HG03520 (cell line): ENCODE measurements at regions not wholly inside any gene's neighbourhood (a gene's known extent, or its start where the extent isn't known, plus 50 kb on each side); places are given as distances from the start of the nearest gene placed in this dataset.

ENCODE experiments used
- ATAC-seq: cut with Tn5 transposase; IDR thresholded peaks from one replicate; pipeline ENCODE4 v1.9.1; 2021; ENCODE audit warnings: mild to moderate bottlenecking, moderate library complexity; ENCODE audit not compliant: unreplicated experiment

DNA sequence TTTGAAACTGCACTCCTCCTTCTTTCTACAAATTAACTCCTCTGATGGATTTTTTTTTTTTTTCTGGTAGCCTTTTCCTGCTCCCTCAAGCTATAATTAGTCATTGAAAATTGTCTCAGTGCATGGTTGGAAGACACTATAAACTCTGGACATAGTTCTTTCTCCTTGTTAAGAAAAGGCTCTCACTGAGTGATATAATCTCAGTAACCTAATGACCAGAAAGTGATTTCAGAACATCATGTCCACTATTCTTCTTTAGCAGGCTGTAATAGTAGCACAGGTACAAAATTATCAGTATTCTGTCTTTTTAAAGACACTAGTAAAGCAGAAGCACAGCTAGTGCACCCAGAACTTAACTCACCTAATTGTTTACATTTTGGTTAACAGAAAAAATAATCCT lies 752.6 kb upstream of the PHF14 start:
- ATAC-seq: no peak

DNA sequence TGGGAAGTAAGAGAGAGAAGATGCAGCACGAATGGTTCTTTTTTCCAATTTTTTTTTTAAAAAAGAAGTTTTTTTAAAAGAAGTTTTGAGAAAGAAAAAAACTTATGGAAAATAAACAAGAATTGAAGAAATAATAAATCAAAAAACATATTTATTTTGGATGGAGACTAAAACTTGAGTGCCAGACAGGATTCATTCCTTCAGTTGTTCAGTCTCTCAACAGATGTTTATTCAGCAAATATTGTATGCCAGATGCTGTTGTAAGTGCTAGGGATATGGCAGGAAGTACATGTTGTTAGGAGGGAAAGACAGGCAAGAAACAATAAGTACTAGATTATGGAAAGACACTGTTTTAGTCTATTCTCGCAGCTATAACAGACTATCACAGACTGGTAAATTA lies 750.7 kb upstream of the PHF14 start:
- no peak for ATAC-seq

DNA sequence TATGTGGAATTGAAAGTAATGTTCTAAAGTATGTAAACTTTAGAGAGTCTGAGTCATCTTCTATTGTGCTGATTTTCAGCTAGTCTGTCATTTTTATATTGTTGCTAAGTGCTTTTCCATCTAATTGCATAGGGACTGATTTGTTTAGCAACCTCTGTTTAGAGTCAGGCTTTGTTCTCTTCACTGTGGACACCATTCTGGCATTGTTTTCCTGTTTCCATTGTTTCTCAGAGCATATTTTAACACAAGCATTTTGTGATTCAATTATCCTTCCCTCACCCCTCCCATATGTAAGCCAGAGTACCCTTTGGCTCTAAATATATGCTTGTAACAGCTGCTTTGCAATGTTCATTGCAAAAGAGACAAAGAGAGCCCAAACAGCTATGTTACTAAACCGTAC lies 748.4 kb upstream of the PHF14 start:
- no peak for ATAC-seq

DNA sequence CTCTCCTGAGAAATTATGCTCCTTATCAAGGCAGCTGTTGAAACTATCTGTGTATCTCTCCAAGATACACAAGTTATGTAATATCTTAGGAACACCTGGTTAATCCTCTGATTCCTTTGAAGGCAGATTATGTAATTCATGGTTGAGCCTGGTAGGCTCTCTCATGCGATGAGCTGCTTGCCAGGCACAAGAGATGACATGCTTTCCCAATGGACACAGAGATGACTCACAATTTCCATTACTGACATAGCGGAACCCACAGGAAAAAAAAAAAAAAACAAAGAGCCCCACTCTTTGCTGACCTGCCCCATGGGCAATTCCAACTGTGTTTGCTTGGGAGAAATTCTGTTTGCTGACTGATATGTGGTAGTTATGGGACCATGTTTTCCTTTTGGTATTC lies 736.4 kb upstream of the PHF14 start:
- ATAC-seq: no peak

DNA sequence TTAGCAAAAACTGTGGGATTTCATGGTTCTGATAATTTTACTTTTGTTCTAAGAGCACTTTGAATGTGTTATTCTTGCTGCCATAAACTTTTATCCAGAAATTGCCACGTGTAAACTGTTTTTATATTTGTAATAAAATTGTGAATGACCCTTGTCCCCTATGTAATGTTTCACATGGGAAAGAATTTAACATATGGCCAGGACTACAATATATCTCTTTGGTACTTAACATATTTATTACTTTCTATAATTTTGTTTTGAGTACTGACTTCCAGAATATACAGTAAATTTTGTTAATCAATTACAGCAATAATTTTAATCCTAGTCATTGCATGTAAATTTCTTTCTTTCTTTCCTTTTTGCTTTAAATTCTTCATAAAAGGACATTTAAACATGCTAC lies 735.0 kb upstream of the PHF14 start:
- no peak for ATAC-seq

DNA sequence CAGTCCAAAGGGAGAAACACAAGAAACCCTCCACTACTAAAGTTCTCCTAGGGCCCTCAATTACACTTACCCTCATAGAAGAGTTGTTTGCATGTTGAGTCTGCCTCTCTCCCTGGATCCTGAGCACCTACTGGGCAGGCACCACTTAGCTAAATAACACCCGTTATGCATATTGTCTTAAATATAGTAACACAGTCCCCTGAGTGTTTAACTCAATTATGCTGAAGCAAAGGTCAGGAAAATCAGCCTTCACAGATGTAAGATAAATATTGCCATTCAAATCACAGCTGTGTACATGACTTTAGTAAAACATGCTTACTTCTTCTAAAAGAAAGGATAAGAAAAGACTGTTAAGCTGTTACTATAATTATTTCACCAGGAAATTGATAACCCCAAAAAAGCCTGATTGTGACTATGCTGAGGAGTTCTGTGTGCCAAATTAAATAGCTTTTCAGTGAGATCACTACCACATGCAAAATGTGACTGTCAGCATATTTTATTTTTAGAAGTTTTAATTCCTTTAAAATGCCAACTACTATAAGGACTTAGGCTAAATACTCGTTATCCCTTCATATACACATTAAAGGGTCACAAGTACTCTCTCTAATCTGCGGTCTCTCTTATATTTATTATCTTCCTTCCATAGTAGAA lies 733.9 kb upstream of the PHF14 start:
- no peak for ATAC-seq

DNA sequence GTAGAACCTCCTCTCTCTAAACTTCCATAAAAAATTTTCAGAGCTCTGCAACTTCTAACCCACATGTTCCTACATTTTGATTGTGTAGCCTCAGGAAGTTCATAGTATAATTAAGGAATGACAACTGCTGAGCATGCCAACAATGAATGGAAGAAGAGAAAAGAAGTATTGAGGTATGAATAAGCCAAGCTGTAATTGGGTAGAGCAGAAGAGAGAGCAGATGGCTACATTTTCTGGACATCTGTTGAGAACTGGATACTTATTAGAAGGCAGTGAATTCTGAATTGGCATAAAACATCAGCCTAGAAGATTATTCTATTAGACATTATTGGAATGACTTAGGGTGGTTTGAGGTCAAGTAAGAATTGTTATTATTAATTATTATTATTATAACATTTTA lies 728.3 kb upstream of the PHF14 start:
- ATAC-seq: no peak

DNA sequence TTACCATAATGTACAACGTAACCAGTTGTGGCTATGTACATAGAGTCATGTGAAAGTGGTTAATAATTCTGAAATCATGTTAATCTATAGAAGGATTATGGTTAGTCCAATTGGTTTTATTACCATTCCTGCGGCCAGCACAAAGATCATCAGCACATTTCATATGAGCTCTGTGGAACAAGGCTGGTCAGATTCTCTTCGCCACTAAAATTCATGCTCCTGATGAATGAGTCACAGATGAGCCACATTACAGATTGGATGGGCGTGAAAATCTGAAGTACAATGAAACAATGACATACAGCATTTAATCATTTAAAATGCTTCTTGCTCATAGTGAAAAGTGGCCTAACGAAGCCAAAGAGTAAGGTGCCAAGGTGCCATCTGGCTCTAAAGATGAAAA lies 716.2 kb upstream of the PHF14 start:
- no peak for ATAC-seq

DNA sequence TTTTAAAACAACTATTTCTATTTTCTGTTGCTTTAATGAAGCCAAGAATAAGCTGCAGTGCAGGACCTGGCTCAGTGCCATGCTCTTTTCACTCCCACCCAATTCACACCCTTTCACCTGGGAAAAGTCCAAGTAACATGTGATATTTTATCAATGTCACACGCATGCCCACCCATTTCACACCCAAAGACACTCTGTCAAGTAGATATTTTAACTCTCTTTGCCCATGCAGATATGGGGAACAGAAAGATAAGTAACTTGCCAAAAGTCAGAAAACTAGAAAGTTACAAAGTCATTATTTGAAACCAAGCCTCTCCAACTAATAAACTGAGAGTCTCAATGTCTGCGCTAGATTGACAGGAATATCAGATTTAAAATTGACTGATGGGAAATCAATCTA lies 706.7 kb upstream of the PHF14 start:
- no peak for ATAC-seq

DNA sequence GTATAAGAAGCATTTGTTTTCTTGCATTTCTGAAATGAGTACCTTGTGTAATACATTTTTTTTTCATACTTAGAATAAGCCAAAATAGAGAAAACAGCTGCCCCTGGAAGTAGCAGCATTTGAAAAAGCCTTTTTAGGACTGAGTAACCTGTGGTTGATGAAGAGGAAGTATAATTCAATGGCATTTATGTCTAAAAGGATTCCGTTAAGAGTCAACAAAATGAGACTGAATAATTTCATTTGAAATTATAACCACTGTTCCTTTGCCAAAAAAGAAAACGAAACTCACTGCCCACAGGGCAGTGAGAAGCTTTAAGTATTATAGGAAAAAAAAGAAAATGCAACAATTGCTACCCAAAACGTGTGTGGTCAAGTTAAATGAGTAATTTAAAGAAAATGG lies 705.6 kb upstream of the PHF14 start:
- no peak for ATAC-seq

DNA sequence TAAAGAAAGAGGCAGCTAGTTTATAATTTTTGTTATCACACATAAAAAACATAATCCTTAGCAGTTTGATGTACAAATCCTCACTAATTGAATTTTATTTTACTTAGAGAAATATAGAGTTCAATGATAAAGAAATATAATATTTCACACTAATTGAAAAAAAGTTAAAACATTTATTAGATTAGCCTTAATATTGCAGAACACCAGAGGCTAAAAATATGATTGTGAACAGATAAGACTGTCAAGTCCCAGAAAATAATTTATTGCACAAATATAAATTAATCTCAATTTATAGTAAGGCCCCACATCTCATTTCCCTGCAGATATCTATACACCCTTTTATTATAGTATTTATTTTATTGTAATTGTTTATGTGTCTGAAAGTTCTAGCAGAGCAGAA lies 690.8 kb upstream of the PHF14 start:
- no peak for ATAC-seq

DNA sequence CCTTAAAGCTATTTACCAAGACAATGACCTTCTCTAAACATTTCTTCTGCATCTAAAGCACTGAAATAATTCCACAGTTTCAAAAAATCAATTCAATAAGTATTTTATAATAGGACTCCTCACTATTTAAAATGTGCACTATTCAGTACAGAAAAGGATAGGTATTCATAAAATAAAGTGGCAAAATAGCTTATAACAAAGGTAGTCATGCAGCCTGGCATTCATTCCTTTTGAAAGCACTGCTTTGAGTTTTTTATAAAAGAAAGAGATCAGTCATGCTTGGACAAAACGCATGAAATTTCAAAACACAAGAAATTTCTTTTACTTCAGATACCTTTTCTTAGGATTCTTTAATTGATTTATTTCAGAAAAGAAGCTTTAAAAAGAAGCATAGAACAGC lies 689.7 kb upstream of the PHF14 start:
- ATAC-seq: no peak

DNA sequence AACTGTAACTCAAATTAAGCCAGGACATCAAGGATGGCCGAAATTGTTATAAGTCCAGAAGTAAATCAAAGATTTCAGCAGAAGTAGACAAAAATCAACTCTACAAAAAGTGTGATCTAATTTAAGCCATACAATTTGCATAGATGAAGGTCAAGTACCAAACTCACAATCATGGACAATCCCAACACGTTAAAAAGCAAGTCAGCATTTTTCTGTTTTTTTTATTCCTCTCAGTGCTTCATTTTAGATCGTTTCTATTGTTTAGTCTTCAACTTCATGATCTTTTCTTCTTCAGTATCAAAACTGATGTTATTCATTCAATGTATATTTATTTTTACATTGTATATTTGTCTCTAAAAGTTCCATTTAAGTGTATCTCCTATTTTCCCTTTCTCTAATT lies 674.3 kb upstream of the PHF14 start:
- no peak for ATAC-seq

DNA sequence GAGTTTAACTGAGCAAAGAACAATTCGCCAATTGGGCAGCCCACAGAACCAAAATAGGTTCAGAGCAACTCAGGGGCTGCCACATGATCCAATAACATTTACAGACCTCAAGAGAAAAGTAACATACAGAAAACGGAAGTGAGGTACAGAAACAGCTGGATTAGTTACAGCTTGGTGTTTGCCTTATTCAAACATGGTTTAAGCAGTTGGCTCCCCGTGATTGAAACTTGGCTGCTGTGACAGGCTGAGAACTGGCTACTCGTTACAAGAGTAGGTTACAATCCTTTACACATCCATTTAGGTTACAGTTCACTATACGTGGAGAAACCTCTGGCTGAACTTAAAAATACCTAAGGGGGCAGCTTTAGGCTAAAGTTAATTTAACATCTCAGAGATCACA lies 673.1 kb upstream of the PHF14 start:
- ATAC-seq: no peak

DNA sequence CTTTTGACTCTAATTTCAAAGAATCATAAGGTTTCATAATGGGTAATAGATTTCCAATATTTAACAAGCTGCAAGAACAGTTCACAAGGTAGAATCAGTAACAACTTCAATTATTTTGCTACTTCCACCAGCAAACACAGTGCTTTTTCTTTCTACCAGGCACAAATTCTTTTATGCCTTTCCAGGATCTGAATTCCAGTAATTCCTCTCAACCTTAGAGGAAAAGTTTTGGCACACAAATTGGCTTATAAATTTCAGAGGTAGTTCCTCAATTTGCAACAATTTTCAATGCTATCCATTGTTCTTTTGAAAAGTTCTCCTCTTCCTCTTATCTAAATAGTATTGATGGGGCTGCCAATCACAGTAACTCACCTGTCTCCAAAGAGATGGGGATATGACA lies 665.4 kb upstream of the PHF14 start:
- ATAC-seq: no peak

DNA sequence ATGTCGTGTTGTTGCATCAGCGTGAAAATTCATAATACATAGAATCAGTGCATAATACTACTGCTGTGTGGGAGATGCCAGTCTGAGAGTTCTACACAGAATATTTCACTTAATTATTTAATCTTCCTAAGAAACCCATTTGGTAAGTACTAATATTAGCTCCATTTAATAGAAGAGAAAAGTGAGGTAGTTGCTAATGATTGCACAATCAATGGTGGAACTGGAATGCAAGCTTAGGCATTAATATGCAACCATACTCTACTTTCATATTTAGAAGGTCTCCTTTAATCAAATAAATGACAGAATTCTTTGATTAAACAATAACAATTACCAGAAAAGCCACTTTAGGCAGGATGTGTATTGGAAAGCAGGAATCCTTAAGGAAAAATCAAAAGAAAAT lies 660.7 kb upstream of the PHF14 start:
- ATAC-seq: no peak

DNA sequence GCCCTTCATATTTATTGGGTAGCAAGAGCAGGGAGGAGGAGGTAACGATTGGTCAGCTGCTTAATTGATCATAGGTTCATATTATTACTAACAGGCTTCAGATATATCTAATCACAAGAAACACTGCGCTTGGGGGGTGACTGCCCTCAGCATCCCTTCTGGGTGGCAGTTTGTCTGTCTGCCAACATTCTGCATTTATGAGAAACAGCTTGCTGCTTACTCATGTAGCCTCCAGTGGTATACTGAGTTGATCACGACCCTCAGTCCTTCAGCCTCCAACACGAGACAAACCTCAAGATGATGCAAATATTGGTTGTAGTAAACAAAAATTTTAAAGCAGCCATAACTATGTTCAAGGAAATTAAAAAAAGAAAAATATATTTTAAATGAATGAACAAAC lies 657.8 kb upstream of the PHF14 start:
- no peak for ATAC-seq

DNA sequence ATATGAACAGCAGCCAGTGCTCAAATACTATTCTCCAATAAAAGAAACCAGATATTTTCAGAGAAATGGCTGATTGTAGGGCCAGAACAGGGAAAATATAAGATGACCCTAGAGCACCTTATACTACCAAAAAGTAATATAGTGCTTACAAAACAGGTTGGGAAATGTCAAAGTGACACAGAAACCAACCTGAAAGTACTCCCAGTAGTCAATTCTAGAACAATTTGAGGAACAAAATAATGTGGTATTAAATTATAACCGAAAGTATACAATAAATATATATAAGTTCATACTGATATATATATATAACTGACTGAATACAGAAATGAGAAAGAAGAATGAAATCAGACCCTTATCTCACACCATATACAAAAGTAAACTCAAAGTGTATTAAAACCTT lies 657.2 kb upstream of the PHF14 start:
- ATAC-seq: no peak

DNA sequence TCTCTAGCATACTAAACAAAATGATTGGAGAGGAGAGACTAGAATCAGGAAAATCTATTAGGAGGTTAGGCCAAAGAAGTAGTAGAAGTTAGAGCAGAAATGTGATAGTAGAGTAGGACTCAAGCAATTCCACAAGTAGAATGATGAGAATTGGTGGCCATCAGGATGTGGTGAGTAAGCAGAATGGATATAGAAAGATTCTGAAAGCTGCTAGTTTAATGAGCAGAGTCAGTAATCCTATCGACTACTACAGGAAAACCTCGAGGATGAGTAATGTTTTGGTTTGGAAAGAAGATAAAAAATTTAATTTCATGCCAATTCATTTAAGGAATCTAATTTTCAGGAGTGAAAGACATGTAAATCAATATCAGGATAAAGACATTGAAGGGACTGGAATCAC lies 648.3 kb upstream of the PHF14 start:
- no peak for ATAC-seq

DNA sequence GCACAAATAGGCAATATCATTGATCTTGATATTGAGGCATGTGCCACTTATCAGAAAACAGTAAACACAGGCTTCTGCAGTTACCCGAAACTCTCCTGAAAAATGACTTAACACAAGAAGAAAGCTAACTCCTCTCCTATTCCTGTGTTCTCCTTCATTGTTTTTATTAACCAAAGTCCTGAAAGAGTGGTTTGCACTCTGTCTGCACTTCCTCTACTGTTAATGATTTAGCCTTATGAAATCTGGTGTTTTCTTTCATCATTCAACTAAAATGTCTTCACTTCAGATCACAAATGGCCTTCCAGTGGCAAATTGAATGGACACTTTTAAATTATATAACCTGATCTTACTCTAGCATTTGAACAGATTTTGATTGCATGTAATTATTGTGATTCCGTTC lies 630.6 kb upstream of the PHF14 start:
- ATAC-seq: no peak

DNA sequence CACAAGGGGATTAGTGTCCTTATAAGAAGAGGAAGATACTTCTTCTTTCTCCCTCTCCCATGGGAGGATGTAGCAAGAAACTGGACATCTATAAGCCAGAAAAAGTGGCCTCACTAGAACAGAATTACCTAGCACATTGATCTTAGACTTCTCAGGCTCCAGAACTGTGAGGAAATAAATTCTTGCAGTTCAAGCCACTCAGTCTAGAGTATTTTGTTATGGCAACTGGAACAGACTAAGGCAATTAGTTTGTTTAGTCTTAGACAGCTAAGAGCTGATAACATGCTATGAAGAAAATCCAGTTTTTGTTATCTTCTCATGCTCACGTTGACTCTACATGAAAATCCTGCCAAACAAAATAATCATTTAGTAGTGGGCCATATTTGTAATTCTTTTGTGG lies 627.6 kb upstream of the PHF14 start:
- ATAC-seq: no peak

DNA sequence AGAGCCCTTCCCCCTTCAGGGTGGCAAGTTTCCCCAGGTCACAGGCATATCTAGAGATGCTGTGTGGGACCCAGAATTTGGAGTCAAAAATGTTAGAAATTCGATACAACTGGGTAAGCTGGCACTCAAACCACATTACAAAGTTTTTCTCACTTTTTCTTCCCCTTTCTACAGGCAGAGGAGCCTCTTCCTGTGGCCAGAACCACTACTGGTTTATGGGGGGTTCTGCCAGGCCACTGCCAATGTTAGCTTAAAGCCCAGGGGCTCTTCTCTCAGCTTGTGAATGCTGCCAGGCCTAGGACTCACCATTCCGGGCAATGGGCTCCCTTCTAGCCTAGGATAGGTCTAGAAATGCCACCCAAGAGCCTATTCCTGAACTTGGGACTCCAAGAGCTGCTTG lies 617.9 kb upstream of the PHF14 start:
- ATAC-seq: no peak

DNA sequence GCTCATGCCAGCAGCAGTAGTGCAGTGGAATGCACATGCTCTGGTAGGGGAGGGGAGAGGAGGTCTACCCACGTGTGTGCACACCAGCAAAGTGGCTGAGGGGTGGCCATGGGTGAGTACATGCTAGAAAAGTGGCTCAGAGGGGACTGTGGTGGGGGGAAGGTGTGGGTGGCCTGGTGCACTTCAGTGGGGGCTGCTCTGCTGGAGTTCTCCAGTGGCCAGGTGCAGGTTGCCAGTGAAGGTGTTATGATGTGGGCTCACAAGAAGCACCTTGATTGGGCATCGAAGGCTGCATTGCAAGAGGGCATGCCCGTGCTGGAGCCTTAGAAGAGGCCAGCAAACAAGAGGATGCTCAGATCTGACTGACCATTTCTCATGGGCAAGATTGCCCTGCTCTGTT lies 613.6 kb upstream of the PHF14 start:
- ATAC-seq: no peak

DNA sequence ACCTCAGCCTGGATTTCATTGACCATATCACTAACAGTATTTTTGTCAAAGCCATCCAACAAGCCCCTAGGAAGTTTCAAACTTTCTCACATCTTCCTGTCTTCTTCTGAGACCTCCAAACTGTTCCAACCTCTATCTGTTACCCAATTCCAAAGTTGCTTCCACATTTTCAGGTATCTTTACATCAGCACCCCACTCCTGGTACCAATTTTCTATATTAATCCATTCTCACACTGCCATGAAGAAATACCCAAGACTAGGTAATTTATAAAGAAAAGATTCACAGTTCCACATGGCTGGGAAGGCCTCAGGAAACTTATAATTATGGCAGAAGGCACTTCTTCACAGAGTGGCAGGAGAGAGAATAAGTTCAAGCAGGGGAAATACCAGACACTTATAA lies 571.9 kb upstream of the PHF14 start:
- no peak for ATAC-seq
